ENCODE measurements at regions not wholly inside any gene's neighbourhood (a gene's known extent, or its start where the extent isn't known, plus 50 kb on each side); places are given as distances from the start of the nearest gene placed in this dataset.
"Not testable (repeated sequence)": the region's sequence is repeated elsewhere in the genome, so short reads cannot be mapped to it uniquely, and the experiment has no call there.

DNA sequence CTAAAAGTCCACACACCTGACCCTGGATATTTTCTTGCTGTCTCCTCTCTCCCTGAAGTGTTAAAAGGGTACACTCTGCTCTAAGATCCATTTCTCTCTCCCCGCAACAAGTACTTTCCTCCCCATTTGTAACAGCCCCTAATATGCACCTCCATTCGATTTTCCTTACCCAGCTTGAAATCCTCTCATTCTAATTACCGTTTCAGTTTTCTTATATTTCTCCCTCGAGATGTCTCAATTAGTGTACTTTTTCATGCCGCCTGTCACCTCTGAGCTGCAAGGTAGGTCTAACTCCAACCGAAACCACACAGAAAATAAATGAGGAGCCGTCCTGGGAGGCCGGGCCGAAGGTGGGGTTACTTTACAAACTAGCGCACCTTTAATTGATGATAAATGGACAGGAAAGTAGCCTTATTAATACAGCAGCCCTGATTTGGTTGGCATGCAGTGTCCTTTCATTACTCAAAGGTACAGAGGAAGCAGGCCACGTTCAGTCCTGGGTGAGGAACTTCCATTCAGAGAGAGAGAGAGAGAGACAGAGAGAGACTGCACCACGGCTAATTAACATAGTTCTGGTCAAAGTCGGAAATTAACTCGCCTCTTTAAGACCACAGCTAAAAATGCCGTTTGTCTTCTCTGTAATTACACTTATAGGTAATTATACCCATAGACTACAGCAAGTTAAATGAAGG lies 319.9 kb downstream of the ARRDC4 start:
- no peak for DNase-seq

DNA sequence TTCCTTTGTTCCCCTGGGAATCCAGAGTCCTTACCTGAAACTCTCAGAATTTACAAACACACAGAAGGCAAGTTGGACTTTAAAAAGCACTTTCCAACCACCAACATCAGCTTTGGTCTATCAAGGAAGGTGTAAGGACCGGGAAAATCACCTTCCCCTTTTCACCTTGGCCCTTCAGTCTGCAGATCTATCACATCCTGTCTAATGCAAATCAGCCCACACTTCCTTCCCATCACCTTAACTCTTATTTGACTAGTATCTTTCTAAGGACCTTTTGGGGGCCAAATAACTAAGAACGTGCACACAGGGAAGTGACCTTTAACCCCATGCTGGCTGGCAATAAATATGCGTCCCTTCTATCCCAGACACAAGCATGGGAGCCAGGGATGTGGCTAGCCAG lies 320.6 kb downstream of the ARRDC4 start:
- DNase-seq: no peak

DNA sequence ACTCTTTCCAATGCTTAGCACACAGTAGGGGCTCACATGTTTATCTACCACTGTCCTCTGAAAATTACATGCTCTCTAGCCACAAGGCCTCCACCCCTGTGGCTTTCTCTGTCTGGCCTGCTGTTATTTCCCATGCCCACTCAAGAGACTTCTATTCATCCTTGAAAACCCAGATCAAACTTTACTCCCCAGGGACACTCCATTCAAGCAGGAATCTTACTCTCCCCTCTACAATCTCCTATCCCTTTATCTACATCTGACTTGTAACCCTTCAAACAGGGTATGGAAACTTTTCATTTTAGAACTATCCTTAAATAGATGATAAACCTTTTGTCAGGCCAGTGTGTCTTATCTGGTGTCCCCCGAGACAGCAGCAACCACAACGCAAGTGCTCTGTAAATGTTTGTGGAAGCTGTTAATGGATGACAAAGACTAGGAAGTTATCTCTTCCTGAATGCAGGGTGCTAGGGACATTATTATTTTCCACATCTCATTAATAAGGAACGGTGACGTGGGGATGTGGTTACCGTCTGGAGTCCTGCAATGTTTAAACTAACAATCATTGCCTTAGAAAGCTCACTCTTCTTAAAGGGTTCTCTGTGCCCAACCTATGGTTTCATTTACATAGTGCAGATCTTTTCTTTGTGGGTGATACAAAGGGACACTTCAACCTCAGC lies 322.3 kb downstream of the ARRDC4 start:
- no peak for DNase-seq

DNA sequence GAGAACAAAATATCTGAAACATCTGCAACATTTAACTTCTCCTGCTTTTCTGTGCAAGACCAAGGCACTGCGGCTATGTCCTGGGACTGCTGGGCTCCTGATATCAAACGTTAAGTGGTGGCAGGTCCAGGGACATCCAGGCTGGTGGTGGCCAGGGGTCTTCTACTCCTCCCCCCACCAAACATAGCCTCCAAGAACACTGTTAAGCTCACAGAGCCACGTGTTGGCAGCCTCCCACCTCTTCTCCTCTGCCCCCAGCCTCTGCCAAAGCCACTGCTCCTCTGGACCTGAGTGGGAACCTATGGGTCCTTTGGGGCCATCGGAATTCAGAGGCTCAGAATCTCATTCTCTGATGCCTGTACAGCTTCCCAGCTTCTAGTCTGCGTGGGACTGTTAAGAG lies 325.7 kb downstream of the ARRDC4 start:
- DNase-seq: no peak

DNA sequence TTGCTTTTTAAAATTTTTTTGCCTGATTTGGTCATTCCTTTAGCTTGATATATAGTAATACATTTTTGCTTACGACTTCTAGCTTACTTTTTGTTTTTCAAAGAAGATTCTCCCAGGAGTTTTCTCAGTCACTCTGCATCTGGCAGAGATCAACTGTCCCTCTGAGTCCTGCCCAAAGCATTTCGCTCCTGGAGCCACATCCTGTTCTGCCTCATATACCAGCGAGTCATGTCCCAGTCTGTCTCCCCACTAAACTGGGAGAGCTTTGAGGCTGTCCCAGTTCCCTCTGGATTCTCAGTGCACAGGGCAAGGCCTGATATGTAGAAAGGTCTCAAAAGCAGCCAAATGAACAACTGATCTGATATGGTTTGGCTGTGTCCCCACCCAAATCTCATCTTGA lies 326.3 kb downstream of the ARRDC4 start:
- no peak for DNase-seq

DNA sequence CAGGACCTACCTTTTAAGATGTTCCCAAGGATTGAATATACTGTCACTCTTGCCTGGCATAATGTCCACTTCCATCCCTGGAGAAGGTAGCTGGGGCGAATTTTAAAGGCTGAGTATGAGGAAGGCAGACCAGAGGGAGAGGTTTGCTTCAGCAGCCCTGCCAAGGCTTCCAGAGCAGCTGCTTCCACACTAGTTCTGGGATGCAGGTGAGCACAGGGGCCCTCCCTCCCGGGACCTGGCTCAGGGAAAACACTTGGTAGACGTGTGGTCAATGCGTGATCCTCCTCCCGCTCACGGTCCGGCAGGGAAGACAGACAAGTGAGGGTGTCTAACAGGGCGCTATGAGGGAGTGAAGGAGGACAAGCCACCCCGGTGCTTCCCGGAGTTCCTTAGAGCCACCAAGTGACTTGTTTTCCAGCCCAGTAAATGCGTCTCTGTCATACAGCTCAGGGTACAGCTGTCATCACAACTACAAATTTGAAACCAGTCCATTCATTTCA lies 327.6 kb downstream of the ARRDC4 start:
- DNase-seq: no peak

DNA sequence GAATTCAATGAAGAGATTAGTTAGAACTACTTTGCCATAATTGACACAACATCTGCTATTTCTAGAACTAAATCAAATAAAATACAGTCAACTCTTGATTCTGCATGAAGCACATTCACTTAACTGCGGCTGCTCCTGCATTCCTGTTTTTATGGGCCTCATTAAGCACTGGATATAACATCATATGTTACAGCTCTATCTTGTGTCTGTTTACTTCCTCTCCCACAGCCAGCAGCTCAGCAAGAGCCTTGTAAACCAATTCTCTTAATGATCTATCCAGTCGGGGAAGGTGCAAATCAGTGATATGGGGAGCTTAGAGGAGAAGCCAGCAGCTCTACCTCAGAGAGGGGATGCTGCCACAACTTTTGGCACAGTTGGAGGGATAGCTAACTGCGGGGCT lies 329.2 kb downstream of the ARRDC4 start:
- DNase-seq: no peak

DNA sequence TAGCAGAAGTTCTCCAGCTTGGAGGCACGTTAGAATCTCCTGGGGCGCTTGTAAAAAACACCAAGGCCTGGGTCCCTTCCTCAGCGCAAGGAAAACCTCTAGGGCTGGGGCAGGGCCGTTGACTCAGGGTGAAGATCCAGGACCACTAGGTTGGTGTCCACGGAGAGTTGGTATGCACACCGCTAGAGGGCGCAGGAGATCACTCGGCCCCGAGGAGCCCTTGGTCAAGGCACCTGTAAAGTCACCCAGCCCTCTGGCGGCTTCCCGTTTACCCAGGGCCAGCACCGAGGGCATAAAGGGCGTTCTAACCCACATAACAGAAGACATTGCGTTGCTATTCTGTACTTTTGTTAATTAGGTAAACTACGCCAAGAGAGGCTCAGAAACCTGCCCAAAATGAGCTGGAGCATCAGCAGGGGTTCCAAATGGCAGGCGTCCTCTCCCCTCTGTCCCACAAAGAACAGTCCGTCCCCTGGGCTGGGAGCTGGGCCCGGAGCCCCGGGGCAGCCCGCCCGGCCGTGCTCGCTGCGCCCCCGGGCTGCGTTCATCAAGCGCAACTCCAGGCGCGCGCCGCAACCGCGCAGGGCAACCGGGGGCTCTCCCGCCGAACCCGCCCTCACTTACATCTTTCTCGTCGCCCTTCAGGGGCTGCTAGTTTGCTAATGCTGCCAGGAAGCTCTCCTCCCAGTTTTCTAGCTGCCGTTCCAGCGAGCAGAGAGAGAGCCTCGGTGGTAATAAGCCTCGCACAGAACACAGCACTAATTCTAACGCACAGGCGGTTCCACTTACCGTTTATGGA lies 332.1 kb downstream of the ARRDC4 start:
- peak; percentile 16 for DNase-seq

DNA sequence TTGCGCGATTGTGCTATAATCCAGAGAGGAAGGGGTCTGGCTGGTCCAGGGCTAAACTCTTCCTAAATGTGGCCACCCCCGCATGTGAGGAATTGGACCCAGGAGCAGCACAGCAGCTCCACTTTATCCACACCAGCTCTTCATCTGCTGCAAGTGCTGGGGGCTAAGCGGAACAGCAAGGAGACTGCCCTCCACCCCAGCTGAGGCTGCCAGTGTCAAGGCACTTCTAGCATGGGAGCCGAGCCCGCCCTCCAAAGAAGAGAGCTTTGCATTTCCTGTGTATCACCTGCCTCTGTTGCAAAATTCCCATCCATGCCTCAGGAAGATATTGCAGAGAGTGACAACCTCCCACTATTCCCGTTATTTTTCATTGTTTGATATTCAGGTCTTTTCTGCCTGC lies 333.6 kb downstream of the ARRDC4 start:
- DNase-seq: no peak

DNA sequence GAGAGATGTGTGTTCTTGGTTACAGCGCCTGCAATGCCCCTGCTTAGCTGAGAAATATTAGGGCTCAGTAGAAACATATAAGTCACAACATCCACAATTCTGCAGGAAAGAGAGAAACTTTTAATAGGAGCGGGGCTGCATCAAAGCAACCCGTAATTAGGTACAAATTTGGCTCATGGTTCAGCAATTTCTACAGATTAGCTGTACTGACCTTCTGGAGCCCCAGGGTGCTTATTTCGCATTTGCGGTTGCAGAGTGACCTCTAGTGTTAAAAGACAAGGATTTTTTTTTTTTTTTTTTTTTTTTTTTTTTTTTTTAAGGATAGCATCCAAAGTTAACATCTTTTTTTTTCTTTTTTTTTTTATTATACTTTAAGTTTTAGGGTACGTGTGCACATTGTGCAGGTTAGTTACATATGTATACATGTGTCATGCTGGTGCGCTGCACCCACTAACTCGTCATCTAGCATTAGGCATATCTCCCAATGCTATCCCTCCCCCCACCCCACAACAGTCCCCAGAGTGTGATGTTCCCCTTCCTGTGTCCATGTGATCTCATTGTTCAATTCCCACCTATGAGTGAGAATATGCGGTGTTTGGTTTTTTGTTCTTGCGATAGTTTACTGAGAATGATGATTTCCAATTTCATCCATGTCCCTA lies 334.7 kb downstream of the ARRDC4 start:
- not testable (repeated sequence) for DNase-seq

DNA sequence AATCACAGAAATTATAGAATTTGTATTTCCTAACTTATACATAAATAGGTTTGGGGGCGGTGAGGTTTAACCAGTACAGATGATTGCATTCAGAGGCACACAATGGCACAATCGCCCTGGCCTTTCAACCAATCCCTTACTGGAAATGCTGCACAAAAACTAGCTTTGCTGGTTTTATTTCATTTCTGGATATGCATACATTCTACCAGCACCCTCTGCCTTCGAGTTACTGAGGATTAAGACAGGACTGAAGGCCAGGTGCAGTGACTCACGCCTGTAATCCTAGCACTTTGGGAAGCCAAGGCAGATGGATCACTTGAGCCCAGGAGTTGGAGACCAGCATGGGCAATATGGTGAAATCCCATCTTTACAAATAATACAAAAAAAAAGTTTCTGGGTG lies 336.1 kb downstream of the ARRDC4 start:
- DNase-seq: no peak

DNA sequence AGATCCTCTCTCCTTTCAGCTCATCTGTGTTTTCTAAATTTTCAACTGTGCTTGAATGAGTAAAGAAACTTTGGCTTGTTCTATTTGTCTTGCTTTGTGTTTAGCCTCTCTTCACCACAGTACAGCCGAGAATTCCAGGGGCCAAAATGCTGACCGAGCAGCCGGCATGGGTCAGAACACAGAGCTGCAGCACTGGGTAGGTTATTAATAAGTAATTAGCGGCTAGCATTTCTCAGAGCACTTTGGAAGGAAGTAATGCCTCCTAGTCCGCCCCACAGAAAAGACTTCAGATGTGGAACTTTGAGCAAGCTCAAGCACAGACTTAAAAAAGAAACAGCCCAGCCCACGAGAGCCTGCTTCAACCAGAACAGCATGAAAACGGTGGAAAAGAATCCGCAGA lies 343.9 kb downstream of the ARRDC4 start:
- no peak for DNase-seq

DNA sequence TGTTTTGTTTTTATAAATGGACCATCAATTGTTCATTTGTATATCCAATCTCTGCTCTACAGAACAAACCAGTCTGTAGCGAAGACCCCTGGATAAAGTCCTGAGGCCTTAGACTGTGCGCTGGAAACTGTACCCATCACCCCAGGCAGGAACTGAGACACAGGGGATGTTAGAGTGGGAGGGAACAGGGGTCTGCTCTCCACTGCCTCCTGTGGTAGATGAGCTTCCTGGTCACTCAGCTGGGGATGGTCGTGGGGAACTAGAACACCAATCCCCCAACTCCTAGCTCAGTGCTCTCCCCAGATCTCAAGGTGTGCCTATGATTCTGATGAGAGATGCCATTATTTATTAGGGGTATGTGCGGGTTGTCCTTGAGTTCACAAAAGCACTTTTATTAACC lies 340.2 kb upstream of the IGF1R start:
- no peak for DNase-seq

DNA sequence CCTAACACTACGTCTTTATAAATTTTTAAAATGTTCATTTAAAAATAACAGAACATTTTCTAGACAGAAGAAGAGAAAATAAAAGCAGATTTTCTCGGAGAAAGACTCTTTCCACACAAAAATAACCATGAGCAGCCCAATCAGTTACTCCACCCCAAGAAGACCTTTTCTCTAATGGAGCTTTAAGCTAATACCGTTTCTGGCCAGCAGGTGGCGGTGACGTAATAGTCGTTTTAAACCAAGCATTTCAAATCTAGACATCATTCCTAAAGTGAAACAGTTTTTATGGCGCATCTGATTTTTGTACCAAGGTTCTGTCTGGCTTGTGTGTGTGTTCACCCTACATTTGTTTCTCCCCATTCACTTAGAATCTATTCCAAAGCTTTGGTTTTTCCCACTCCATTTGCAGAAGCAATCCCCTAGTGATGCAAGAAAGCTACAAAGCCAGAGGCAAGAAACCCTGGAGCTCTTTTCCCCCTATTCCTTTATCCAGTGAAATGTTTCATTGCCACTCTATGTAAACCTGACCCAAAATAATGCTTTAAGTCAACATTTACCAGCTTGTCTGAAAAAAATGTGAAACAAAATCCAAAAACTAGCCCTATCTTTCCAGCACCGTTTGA lies 336.7 kb upstream of the IGF1R start:
- DNase-seq: peak; percentile 70

DNA sequence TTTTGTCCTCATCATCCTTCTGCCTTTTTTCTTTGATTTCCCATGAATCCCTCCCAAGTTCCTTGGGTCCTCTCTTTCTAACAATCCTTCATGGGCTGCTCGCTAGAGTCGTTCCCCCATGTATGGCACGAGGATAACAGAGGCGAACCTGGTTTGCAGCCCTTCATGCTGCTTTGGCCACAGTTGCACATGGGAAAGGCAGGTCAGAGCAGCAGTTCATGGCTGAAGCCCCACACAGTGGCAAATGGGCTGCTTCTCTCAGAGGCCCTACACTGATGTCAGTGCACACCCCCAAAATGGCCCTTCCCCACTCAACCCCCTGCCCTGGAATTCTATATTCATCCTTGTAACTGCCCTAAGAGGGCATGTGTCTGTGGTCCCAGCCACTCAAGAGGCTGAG lies 335.4 kb upstream of the IGF1R start:
- DNase-seq: no peak

DNA sequence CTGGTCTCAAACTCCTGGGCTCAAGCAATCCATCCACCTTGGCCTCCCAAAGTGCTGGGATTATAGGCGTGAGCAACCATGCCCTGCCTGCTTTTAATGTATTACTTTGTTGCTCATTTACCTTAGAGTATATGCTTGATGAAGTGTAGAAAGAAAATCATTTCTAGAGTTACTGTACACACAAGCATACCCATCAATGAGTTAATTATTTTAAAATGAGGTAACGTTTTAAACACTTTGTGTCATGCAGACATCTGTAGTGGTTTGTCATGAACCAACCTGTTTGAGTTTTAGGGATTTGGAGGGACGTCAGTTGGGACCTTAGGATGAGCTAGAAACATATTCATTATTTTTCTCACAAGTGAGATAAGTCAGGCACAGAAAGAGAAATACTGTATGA lies 332.4 kb upstream of the IGF1R start:
- DNase-seq: no peak

DNA sequence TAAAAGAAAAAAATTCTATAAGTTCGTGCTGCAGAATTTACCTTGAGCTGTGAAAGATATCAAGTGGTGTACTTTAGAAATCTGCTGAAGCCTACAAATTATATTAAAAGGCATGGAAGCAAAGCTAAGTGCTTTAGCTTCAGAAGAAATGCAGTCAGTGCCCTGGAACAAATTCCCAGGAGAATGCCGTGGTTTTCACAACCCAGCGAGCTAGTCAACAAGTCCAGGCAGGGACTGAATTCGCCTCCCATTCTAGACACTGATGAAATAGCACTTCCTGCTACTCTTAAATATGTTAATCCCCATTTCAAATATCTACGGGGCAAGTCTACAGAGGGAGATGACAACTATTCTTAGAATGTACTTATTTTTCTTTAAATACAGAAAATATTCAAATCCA lies 326.4 kb upstream of the IGF1R start:
- DNase-seq: no peak

DNA sequence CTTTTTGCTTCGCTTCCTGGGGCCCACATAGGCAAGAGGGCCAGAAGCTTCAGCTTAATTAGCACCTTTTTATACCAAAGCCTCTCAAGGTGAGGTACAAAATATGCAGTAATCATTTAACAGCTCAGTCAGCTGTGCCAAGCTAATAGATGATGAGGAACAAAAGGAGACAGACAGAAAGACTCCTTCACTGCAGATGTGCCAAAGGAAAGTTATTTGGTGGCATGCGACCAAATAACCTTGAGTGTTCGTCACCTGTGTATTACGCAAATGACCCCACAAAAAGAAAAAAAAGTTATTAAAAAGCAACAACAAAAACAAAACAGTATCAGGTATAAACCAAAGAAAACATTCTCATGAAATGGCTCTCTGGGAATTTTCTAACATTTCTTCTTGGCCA lies 325.8 kb upstream of the IGF1R start:
- DNase-seq: no peak

DNA sequence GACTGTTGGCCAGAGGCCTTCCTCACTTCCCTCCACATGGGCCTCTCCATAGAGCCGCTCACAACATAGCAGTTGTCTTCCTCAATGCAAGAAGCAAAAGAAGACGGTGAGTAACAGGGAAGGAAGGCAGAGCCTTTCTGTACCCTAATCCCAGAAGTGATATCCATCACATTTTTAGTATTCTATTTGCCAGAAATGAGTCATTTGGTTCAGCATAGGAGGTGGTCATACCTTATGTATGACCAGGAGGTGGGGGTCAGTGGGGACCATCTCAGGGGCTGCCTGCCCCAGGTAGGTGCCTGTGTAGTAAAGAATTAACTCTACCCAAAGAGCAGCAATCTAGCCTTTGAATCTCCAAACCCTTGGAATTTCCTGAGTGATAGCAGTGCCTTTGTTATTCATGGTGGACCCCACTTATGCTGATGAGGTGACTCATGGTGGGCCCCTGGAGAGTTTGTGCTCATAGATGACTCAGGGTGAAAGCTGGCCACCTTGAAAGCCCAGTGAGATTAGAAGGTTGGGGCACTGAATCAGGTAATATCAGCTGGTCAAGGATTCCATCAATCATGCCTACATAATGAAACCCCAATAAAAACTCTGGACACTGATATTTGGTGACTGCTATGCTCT lies 323.9 kb upstream of the IGF1R start:
- DNase-seq: no peak

DNA sequence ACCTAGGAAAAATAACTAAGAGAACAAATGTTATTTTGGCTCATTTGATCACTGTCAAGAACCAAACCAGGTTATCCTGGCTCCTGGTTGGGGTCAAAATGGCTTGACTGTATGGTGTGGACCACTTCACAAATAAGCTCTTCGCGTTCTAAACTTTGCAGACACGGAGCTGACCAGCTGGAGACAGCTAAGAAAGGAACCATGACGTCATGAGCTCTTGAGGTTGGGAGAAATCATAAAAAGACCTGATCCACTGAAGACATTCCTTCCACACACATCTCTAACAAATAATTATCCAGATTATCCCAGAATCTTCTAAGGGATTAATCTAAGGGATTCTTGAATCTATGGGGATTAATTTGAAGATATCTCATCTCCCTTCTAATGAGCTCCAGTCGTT lies 321.5 kb upstream of the IGF1R start:
- no peak for DNase-seq

DNA sequence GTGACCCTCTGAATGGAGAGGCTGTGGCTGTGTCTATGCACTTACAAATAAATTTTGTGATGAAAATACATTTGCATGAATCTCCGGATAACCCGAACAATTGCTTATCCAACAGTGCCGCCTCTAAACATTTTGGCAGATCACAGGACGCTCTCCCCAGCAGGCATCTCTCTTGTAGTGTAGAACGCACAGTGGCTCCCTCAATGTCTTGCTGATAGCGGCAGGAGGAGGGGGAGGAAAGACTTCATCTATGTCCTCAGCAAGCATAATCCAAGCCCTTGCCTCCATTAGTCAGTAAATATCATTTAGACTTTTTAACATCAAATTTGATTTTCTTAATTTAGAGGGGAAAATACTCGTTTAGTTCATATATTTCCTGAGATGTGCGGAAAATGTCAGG lies 318.1 kb upstream of the IGF1R start:
- DNase-seq: no peak

DNA sequence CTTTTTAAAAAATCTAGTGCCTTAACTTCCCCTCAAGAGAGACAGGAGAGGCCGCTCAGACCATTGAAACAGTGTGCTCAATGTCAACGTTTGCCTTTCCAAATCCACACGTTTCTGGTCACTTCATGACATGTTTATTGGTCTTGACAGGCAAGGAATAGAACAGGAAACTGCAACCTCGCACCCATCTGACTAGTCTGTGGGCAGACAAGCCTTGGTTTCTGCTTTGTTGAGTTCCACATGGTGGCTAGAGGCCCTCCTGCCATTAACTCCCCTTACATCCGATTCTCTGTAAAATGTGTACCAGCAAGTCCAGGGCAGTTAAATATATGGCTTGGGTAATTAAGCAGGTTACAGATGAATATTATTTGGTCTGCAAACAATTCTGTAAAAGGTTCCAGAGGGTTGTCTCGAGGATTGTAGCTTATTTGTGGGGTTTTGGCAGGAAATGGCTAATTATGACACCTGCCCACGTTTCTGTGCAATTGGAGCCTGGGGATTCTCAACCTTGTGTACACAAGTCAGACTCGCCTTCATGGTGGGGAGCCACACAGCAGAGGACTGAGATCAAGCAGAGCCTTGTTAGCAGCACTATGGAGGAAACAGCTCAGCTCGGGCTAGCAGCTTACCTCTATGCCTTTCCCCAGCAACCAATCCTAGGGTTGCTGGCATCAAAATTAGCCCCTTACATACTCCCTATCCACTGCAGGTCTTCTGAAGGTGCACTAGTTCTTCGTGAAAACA lies 317.5 kb upstream of the IGF1R start:
- no peak for DNase-seq
